ENCODE measurements at regions not wholly inside any gene's neighbourhood (a gene's known extent, or its start where the extent isn't known, plus 50 kb on each side); places are given as distances from the start of the nearest gene placed in this dataset.

- H3F3A ChIP-seq (ENCODE audit: insufficient read depth, low read length), result no peaks in the 10 kb centered on the region
- H3K79me2 ChIP-seq (ENCODE audit: low read length), result no peaks in the 10 kb centered on the region
- H3K4me2 ChIP-seq (ENCODE audit: low read depth, low read length), result no peak overlapping the region
- no peak overlapping the region for H3K4me3 ChIP-seq (ENCODE audit: low read length)
- H3K9ac ChIP-seq (ENCODE audit: low read length), result no peak overlapping the region
- no peaks in the 10 kb centered on the region for H3K27me3 ChIP-seq (replicated peaks; ENCODE audit: insufficient read depth, low read length)
- no peaks in the 10 kb centered on the region for H3K9me3 ChIP-seq (replicated peaks; ENCODE audit: insufficient read depth, low read length)
- H3K9me2 ChIP-seq (replicated peaks; ENCODE audit: insufficient read depth, low read length), result no peaks in the 10 kb centered on the region
- no peaks in the 10 kb centered on the region for H3K4me1 ChIP-seq (ENCODE audit: low read length)
- no peak overlapping the region for H3K27ac ChIP-seq (ENCODE audit: low read length)
- no peaks in the 10 kb centered on the region for H4K20me1 ChIP-seq (ENCODE audit: insufficient read depth, low read length)
- TF ChIP-seq EZH2phosphoT487 (IDR thresholded peaks at IDR 0.05; ENCODE audit: low read length) (no peak), CTCF (IDR thresholded peaks at IDR 0.05; ENCODE audit: low read length) (no peak)
- DNase-seq, result no peak
- H2AFZ ChIP-seq (ENCODE audit: low read length), result no peak overlapping the region
- no peaks in the 10 kb centered on the region for H3K36me3 ChIP-seq (replicated peaks; ENCODE audit: insufficient read depth, low read length)
These were observed 122.0 kb upstream of the EOMES start for GRCh38 chr3:27844052-27844675.

GRCh38 chr3:27847697-27848096 is 125.6 kb upstream of the EOMES start:
- Histone ChIP-seq H3K9me2 (replicated peaks; ENCODE audit: insufficient read depth, low read length) (no peaks in the 10 kb centered on the region), H3K9me3 (replicated peaks; ENCODE audit: insufficient read depth, low read length) (no peaks in the 10 kb centered on the region), H3K79me2 (ENCODE audit: low read length) (no peaks in the 10 kb centered on the region), H3K4me3 (ENCODE audit: low read length) (no peak overlapping the region), H3K27ac (ENCODE audit: low read length) (no peak overlapping the region), H3F3A (ENCODE audit: insufficient read depth, low read length) (no peaks in the 10 kb centered on the region), H3K4me1 (ENCODE audit: low read length) (no peaks in the 10 kb centered on the region), H3K27me3 (replicated peaks; ENCODE audit: insufficient read depth, low read length) (no peaks in the 10 kb centered on the region), H4K20me1 (ENCODE audit: insufficient read depth, low read length) (no peaks in the 10 kb centered on the region), H2AFZ (ENCODE audit: low read length) (no peak overlapping the region), H3K36me3 (replicated peaks; ENCODE audit: insufficient read depth, low read length) (no peaks in the 10 kb centered on the region), H3K4me2 (ENCODE audit: low read depth, low read length) (no peak overlapping the region), H3K9ac (ENCODE audit: low read length) (no peak overlapping the region)
- no peak for DNase-seq
- no peak for TF ChIP-seq CTCF (IDR thresholded peaks at IDR 0.05; ENCODE audit: low read length)
- TF ChIP-seq EZH2phosphoT487 (IDR thresholded peaks at IDR 0.05; ENCODE audit: low read length), result no peak
- no peak for TF ChIP-seq EZH2 (optimal IDR thresholded peaks at IDR 0.05; ENCODE audit: low read depth, low read length)

GRCh38 chr3:27848826-27849225 is 126.7 kb upstream of the EOMES start:
- no peak overlapping the region for H3K9ac ChIP-seq (ENCODE audit: low read length)
- H3K4me3 ChIP-seq (ENCODE audit: low read length), result no peak overlapping the region
- no peak overlapping the region for H3K4me2 ChIP-seq (ENCODE audit: low read depth, low read length)
- H4K20me1 ChIP-seq (ENCODE audit: insufficient read depth, low read length), result no peaks in the 10 kb centered on the region
- no peaks in the 10 kb centered on the region for H3K36me3 ChIP-seq (replicated peaks; ENCODE audit: insufficient read depth, low read length)
- H2AFZ ChIP-seq (ENCODE audit: low read length), result no peak overlapping the region
- H3F3A ChIP-seq (ENCODE audit: insufficient read depth, low read length), result no peaks in the 10 kb centered on the region
- no peaks in the 10 kb centered on the region for H3K4me1 ChIP-seq (ENCODE audit: low read length)
- no peak overlapping the region for H3K27ac ChIP-seq (ENCODE audit: low read length)
- no peak for TF ChIP-seq CTCF (IDR thresholded peaks at IDR 0.05; ENCODE audit: low read length)
- TF ChIP-seq EZH2 (optimal IDR thresholded peaks at IDR 0.05; ENCODE audit: low read depth, low read length), result no peak
- TF ChIP-seq EZH2phosphoT487 (IDR thresholded peaks at IDR 0.05; ENCODE audit: low read length), result no peak
- H3K79me2 ChIP-seq (ENCODE audit: low read length), result no peaks in the 10 kb centered on the region
- no peaks in the 10 kb centered on the region for H3K27me3 ChIP-seq (replicated peaks; ENCODE audit: insufficient read depth, low read length)
- H3K9me3 ChIP-seq (replicated peaks; ENCODE audit: insufficient read depth, low read length), result no peaks in the 10 kb centered on the region
- no peak for DNase-seq
- no peaks in the 10 kb centered on the region for H3K9me2 ChIP-seq (replicated peaks; ENCODE audit: insufficient read depth, low read length)
